Right atrium auricular region (tissue), 2 donors: ENCODE measurements at regions not wholly inside any gene's neighbourhood (a gene's known extent, or its start where the extent isn't known, plus 50 kb on each side); places are given as distances from the start of the nearest gene placed in this dataset.
"Not testable (repeated sequence)": the region's sequence is repeated elsewhere in the genome, so short reads cannot be mapped to it uniquely, and the experiment has no call there.

Experiments used
- DNase-seq: peaks from one replicate; pipeline ENCODE4 v3.0.0-alpha.2; 2019; ENCODE audit warnings: low spot score
- H3K27ac ChIP-seq, 2 donors: fragments of 200-600 bp; sonication (generic); 1 replicate in 1 of 2; 2 replicates in 1 of 2; pipeline ENCODE4 v1.5.1; 2016 to 2019
- H3K27me3 ChIP-seq, 2 donors: fragments of 200-600 bp; sonication (generic); one replicate each; pipeline versions ENCODE4 v1.5.1 to v1.6.0; 2017 to 2019
- H3K36me3 ChIP-seq: fragments of 200-600 bp; sonication (generic); one replicate; pipeline ENCODE4 v1.5.1; 2016
- H3K4me1 ChIP-seq, 2 donors: fragments of 200-600 bp; sonication (generic); one replicate each; pipeline versions ENCODE4 v1.5.1 to v1.6.0; 2017 to 2019
- H3K4me3 ChIP-seq, 2 donors: fragments of 200-600 bp; sonication (generic); 1 replicate in 1 of 2; 2 replicates in 1 of 2; pipeline ENCODE4 v1.5.1; 2017 to 2019; ENCODE audit warnings: mild to moderate bottlenecking in 1 of 2, moderate library complexity in 1 of 2
- H3K9me3 ChIP-seq, 2 donors: fragments of 200-600 bp; sonication (generic); one replicate each; pipeline ENCODE4 v1.5.1; 2019
- CTCF ChIP-seq, 2 donors: fragments of 200-600 bp; sonication (generic); IDR thresholded peaks; one replicate each; pipeline ENCODE4 v1.5.1; 2019; ENCODE audit warnings: antibody characterized with exemption in 2 of 2

GRCh38 chr2:131607056-131607455 lies 79.4 kb downstream of the CCDC74A start:
- H3K4me1 ChIP-seq, H3K9me3 ChIP-seq, H3K27ac ChIP-seq, H3K36me3 ChIP-seq, H3K4me3 ChIP-seq, H3K27me3 ChIP-seq, DNase-seq: not testable (repeated sequence)

- not testable (repeated sequence) for DNase-seq, H3K9me3 ChIP-seq
Measured at GRCh38 chr2:131614539-131614938, 86.9 kb downstream of the CCDC74A start.

GRCh38 chr2:131618320-131618719 lies 90.6 kb downstream of the CCDC74A start:
- not testable (repeated sequence) for DNase-seq, H3K9me3 ChIP-seq, H3K27ac ChIP-seq, H3K4me3 ChIP-seq, H3K27me3 ChIP-seq, H3K36me3 ChIP-seq, H3K4me1 ChIP-seq

More at GRCh38 chr2:131614539-131614938, 86.9 kb downstream of the CCDC74A start:
- not testable (repeated sequence) for H3K4me3 ChIP-seq, H3K27ac ChIP-seq, H3K27me3 ChIP-seq, H3K4me1 ChIP-seq, H3K36me3 ChIP-seq

- DNase-seq, H3K27ac ChIP-seq, H3K36me3 ChIP-seq, H3K9me3 ChIP-seq, H3K4me3 ChIP-seq, H3K4me1 ChIP-seq, H3K27me3 ChIP-seq: not testable (repeated sequence)
Measured at GRCh38 chr2:131622874-131623273, 95.2 kb downstream of the CCDC74A start.

GRCh38 chr2:131626011-131626410 lies 98.3 kb downstream of the CCDC74A start:
- not testable (repeated sequence) for H3K4me1 ChIP-seq, H3K27ac ChIP-seq, H3K4me3 ChIP-seq, DNase-seq, H3K27me3 ChIP-seq, H3K36me3 ChIP-seq, H3K9me3 ChIP-seq

GRCh38 chr2:131626565-131626964 lies 98.9 kb downstream of the CCDC74A start:
- not testable (repeated sequence) for DNase-seq, H3K4me3 ChIP-seq, H3K27me3 ChIP-seq

GRCh38 chr2:131627777-131628176 lies 100.1 kb downstream of the CCDC74A start:
- not testable (repeated sequence) for DNase-seq, H3K4me1 ChIP-seq, H3K27me3 ChIP-seq, H3K36me3 ChIP-seq, H3K9me3 ChIP-seq, H3K27ac ChIP-seq, H3K4me3 ChIP-seq

More at GRCh38 chr2:131626565-131626964, 98.9 kb downstream of the CCDC74A start:
- H3K27ac ChIP-seq, H3K9me3 ChIP-seq, H3K36me3 ChIP-seq, H3K4me1 ChIP-seq: not testable (repeated sequence)

GRCh38 chr2:131631648-131632047 lies 104.0 kb downstream of the CCDC74A start:
- not testable (repeated sequence) for H3K27me3 ChIP-seq, H3K27ac ChIP-seq, DNase-seq, H3K9me3 ChIP-seq, H3K4me1 ChIP-seq, H3K36me3 ChIP-seq, H3K4me3 ChIP-seq

GRCh38 chr2:131633405-131633804 lies 105.7 kb downstream of the CCDC74A start:
- H3K27me3 ChIP-seq, H3K4me1 ChIP-seq, H3K36me3 ChIP-seq, H3K27ac ChIP-seq, H3K9me3 ChIP-seq, H3K4me3 ChIP-seq, DNase-seq: not testable (repeated sequence)

GRCh38 chr2:131633827-131634695 lies 106.4 kb downstream of the CCDC74A start:
- not testable (repeated sequence) for H3K27ac ChIP-seq

GRCh38 chr2:131635611-131636010 lies 107.9 kb downstream of the CCDC74A start:
- TF ChIP-seq CTCF (IDR thresholded peaks at IDR 0.05) = no peak

More at GRCh38 chr2:131633827-131634695, 106.4 kb downstream of the CCDC74A start:
- H3K4me3 ChIP-seq, H3K36me3 ChIP-seq, H3K27me3 ChIP-seq, H3K9me3 ChIP-seq, DNase-seq, H3K4me1 ChIP-seq: not testable (repeated sequence)

GRCh38 chr2:131636704-131637308 lies 109.1 kb downstream of the CCDC74A start:
- H3K4me3 ChIP-seq, H3K27ac ChIP-seq, H3K27me3 ChIP-seq, H3K9me3 ChIP-seq, H3K36me3 ChIP-seq, DNase-seq, H3K4me1 ChIP-seq: not testable (repeated sequence)

More at GRCh38 chr2:131635611-131636010, 107.9 kb downstream of the CCDC74A start:
- no peak overlapping the region for H3K4me3 ChIP-seq
- H3K36me3 ChIP-seq = no peaks in the 10 kb centered on the region
- no peak for DNase-seq
- H3K9me3 ChIP-seq = no peaks in the 10 kb centered on the region
- no peaks in the 10 kb centered on the region for H3K4me1 ChIP-seq
- no peak overlapping the region for H3K27ac ChIP-seq
- H3K27me3 ChIP-seq = no peaks in the 10 kb centered on the region

- H3K4me3 ChIP-seq, H3K9me3 ChIP-seq, DNase-seq, H3K27ac ChIP-seq, H3K27me3 ChIP-seq, H3K4me1 ChIP-seq, H3K36me3 ChIP-seq: not testable (repeated sequence)
Measured at GRCh38 chr2:131639001-131639620, 111.4 kb downstream of the CCDC74A start.
